H1 (cell line): ENCODE measurements at regions not wholly inside any gene's neighbourhood (a gene's known extent, or its start where the extent isn't known, plus 50 kb on each side); places are given as distances from the start of the nearest gene placed in this dataset.

Source experiments
- CTCF ChIA-PET: fragments of 300-600 bp; sonication (Branson Sonifier 250); formaldehyde crosslinking; loops from one replicate; lab custom pipeline; 2021; ENCODE audit not compliant: partially characterized antibody; lab: Charles Lee
- POLR2A ChIA-PET: fragments of 300-600 bp; sonication (Branson Sonifier 250); formaldehyde crosslinking; loops from one replicate; lab custom pipeline; 2021; ENCODE audit warnings: inconsistent platforms; ENCODE audit not compliant: partially characterized antibody; lab: Charles Lee
- DNase-seq, 2 experiments: peaks; one replicate each; pipeline versions ENCODE4 v3.0.0 to v3.0.0-alpha.2; 2010 to 2022; ENCODE audit warnings: low spot score in 2 of 2, low read depth in 1 of 2, mixed read lengths in 1 of 2
- FAIRE-seq: peaks from 2 replicates; lab custom pipeline; 2011; peaks lifted over from hg19 to GRCh38; lab: Jason Lieb, UNC
- H2AFZ ChIP-seq: 2 replicates; pipeline ENCODE4 v1.8.1; 2012; ENCODE audit warnings: low read length, inconsistent platforms
- H2AK5ac ChIP-seq: 2 replicates; pipeline ENCODE4 v1.6.1; 2013; ENCODE audit warnings: low read depth, low read length
- H2BK120ac ChIP-seq: replicated peaks from 2 replicates; pipeline ENCODE3; 2013; ENCODE audit warnings: low read depth, low read length, inconsistent platforms
- H2BK12ac ChIP-seq: 2 replicates; pipeline ENCODE4 v1.6.1; 2013; ENCODE audit warnings: low read depth, low read length
- H2BK15ac ChIP-seq: 2 replicates; pipeline ENCODE4 v1.6.1; 2013; ENCODE audit warnings: low read length
- H2BK20ac ChIP-seq: 2 replicates; pipeline ENCODE4 v1.6.1; 2013; ENCODE audit warnings: low read length
- H2BK5ac ChIP-seq: 2 replicates; pipeline ENCODE4 v1.6.1; 2013; ENCODE audit warnings: low read depth, low read length
- H3K14ac ChIP-seq: 2 replicates; pipeline ENCODE4 v1.6.1; 2013; ENCODE audit warnings: inconsistent platforms; ENCODE audit not compliant: insufficient read length
- H3K18ac ChIP-seq: 2 replicates; pipeline ENCODE4 v1.6.1; 2013; ENCODE audit warnings: low read length; ENCODE audit errors: extremely low read depth
- H3K23ac ChIP-seq: 2 replicates; pipeline ENCODE4 v1.6.1; 2013; ENCODE audit warnings: inconsistent platforms; ENCODE audit not compliant: insufficient read length
- H3K23me2 ChIP-seq: 2 replicates; pipeline ENCODE4 v1.6.1; 2013; ENCODE audit warnings: low read depth, low read length
- H3K27ac ChIP-seq: 2 replicates; pipeline ENCODE4 v1.6.1; 2011; ENCODE audit warnings: low read depth, low read length, inconsistent platforms
- H3K27me3 ChIP-seq, 4 experiments: replicated peaks in 1 of 4; 1 replicate in 1 of 4; 2 replicates in 3 of 4; pipeline versions ENCODE4 v1.6.1 to v1.8.1; 2011 to 2013; ENCODE audit warnings: low read length in 3 of 4, mild to moderate bottlenecking in 3 of 4, inconsistent platforms in 2 of 4, mixed read lengths in 2 of 4, moderate library complexity in 1 of 4; ENCODE audit not compliant: control insufficient read depth in 3 of 4, insufficient read depth in 3 of 4; ENCODE audit errors: extremely low read depth in 1 of 4
- H3K36me3 ChIP-seq, 4 experiments: 2 replicates each; pipeline versions ENCODE4 v1.6.1 to v1.8.1; 2011 to 2013; ENCODE audit warnings: mild to moderate bottlenecking in 4 of 4, low read length in 3 of 4, moderate library complexity in 2 of 4, control low read depth in 1 of 4, inconsistent platforms in 1 of 4; ENCODE audit not compliant: insufficient read depth in 4 of 4, control insufficient read depth in 2 of 4
- H3K4ac ChIP-seq: replicated peaks from 2 replicates; pipeline ENCODE3; 2013; ENCODE audit warnings: low read length, low read depth, mixed read lengths, inconsistent platforms; ENCODE audit not compliant: insufficient read length
- H3K4me1 ChIP-seq, 4 experiments: replicated peaks in 1 of 4; 1 replicate in 1 of 4; 2 replicates in 3 of 4; pipeline versions ENCODE4 v1.6.1 to v1.8.1; 2011 to 2013; ENCODE audit warnings: low read length in 3 of 4, inconsistent platforms in 2 of 4, mixed read lengths in 1 of 4; ENCODE audit not compliant: insufficient read depth in 4 of 4, control insufficient read depth in 3 of 4
- H3K4me2 ChIP-seq, 2 experiments: 2 replicates each; pipeline versions ENCODE4 v1.6.1 to v1.8.1; 2011 to 2013; ENCODE audit warnings: low read depth in 2 of 2, low read length in 2 of 2, control low read depth in 1 of 2, inconsistent platforms in 1 of 2, mild to moderate bottlenecking in 1 of 2; ENCODE audit not compliant: insufficient read depth in 1 of 2
- H3K4me3 ChIP-seq, 4 experiments: fragments of 200-600, 300-600 bp in 1 of 4; sonication (generic), shearing (Covaris generic), sonication (Bioruptor Twin) in 1 of 4; 2 replicates each; pipeline versions ENCODE4 v1.5.1 to v1.8.1; 2011 to 2016; ENCODE audit warnings: low read length in 4 of 4, low read depth in 3 of 4, control low read depth in 2 of 4, inconsistent platforms in 2 of 4, mild to moderate bottlenecking in 2 of 4, mixed read lengths in 1 of 4, moderate library complexity in 1 of 4; ENCODE audit not compliant: insufficient read depth in 2 of 4; ENCODE audit errors: extremely low read depth in 1 of 4
- H3K56ac ChIP-seq: replicated peaks from 2 replicates; pipeline ENCODE3; 2013; ENCODE audit warnings: low read depth, mild to moderate bottlenecking, mixed read lengths, low read length, inconsistent platforms; ENCODE audit not compliant: insufficient read length
- H3K79me1 ChIP-seq: 2 replicates; pipeline ENCODE4 v1.6.1; 2013; ENCODE audit warnings: low read depth, low read length, control low read depth
- H3K79me2 ChIP-seq, 2 experiments: 2 replicates each; pipeline versions ENCODE4 v1.6.1 to v1.8.1; 2012 to 2013; ENCODE audit warnings: low read length in 2 of 2, mild to moderate bottlenecking in 2 of 2, inconsistent platforms in 1 of 2; ENCODE audit not compliant: insufficient read depth in 2 of 2, control insufficient read depth in 1 of 2
- H3K9ac ChIP-seq, 4 experiments: replicated peaks in 1 of 4; 1 replicate in 1 of 4; 2 replicates in 3 of 4; pipeline versions ENCODE4 v1.6.1 to v1.8.1; 2011 to 2013; ENCODE audit warnings: low read depth in 3 of 4, low read length in 3 of 4, control low read depth in 2 of 4, mild to moderate bottlenecking in 2 of 4, moderate library complexity in 2 of 4, inconsistent platforms in 1 of 4; ENCODE audit errors: extremely low read depth in 1 of 4
- H3K9me3 ChIP-seq, 2 experiments: 2 replicates each; pipeline versions ENCODE4 v1.6.1 to v1.8.1; 2012 to 2013; ENCODE audit warnings: mild to moderate bottlenecking in 2 of 2, moderate library complexity in 2 of 2, control low read depth in 1 of 2, inconsistent platforms in 1 of 2, low read depth in 1 of 2, low read length in 1 of 2, mixed read lengths in 1 of 2; ENCODE audit not compliant: insufficient read depth in 2 of 2
- H4K20me1 ChIP-seq, 2 experiments: replicated peaks in 1 of 2; 2 replicates each; pipeline versions ENCODE3 to v1.8.1; 2011 to 2013; ENCODE audit warnings: inconsistent platforms in 2 of 2, low read length in 2 of 2, mild to moderate bottlenecking in 1 of 2; ENCODE audit not compliant: insufficient read depth in 2 of 2, control insufficient read depth in 1 of 2
- H4K5ac ChIP-seq: 2 replicates; pipeline ENCODE4 v1.6.1; 2013; ENCODE audit warnings: low read length, low read depth, mixed read lengths, inconsistent platforms; ENCODE audit not compliant: insufficient read length
- H4K8ac ChIP-seq: 2 replicates; pipeline ENCODE4 v1.8.0; 2013; ENCODE audit warnings: mild to moderate bottlenecking, moderate library complexity, low read length, inconsistent platforms; ENCODE audit not compliant: insufficient read depth; ENCODE audit errors: extremely low read depth
- H4K91ac ChIP-seq: replicated peaks from 2 replicates; pipeline ENCODE3; 2013; ENCODE audit warnings: low read length, mixed read lengths, inconsistent platforms; ENCODE audit not compliant: insufficient read length
- CTCF ChIP-seq, 3 experiments: IDR thresholded peaks; 1 replicate in 2 of 3; 2 replicates in 1 of 3; pipeline versions ENCODE4 v1.5.1 to v1.6.1; 2011; ENCODE audit warnings: low read length in 3 of 3, mild to moderate bottlenecking in 3 of 3, inconsistent platforms in 2 of 3, low read depth in 1 of 3, moderate library complexity in 1 of 3; ENCODE audit not compliant: insufficient read depth in 1 of 3; ENCODE audit errors: control extremely low read depth in 1 of 3
- POU5F1 ChIP-seq: IDR thresholded peaks from 2 replicates; pipeline ENCODE4 v1.6.1; 2011; ENCODE audit warnings: low read depth, mild to moderate bottlenecking, low read length, moderate library complexity
- RFX5 ChIP-seq: IDR thresholded peaks from 2 replicates; pipeline ENCODE4 v1.6.1; 2011; ENCODE audit warnings: low read depth, low read length, improper control_type of control experiment, borderline replicate concordance
- USF2 ChIP-seq: IDR thresholded peaks from 2 replicates; pipeline ENCODE4 v1.6.1; 2011; ENCODE audit warnings: low read length, improper control_type of control experiment

DNA sequence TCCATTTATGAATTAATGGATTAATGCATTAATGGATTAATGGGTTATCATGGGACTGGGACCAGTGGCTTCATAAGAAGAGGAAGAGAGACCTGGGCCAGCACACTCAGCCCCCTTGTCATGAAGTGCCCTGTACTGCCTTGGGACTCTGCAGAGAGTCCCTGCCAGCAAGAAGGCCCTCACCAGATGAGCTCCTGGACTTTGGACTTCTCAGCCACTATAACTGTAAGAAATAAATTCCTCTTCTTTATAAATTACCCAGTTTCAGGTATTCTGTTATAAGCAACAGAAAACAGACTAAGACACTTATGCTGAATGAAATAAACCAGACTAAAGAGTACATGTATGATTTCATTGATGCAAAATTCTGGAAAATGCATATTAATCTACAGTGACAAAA, 119.4 kb upstream of the MSX1 start:
- DNase-seq (no peak), FAIRE-seq (no peak)
- Histone ChIP-seq H3K4me3 (no peak overlapping the region), H3K9me3 (peaks cover 0 to 4% of the 10 kb centered on the region in 2 experiments; a peak in 1 of 4 replicates), H3K23ac (no peak overlapping the region), H3K79me1 (no peaks in the 10 kb centered on the region), H2BK5ac (no peak overlapping the region), H3K4me2 (no peak overlapping the region), H3K56ac (no peak overlapping the region), H3K14ac (no peak overlapping the region), H4K5ac (no peak overlapping the region), H4K8ac (no peak overlapping the region), H3K36me3 (no peaks in the 10 kb centered on the region), H3K79me2 (no peaks in the 10 kb centered on the region), H4K91ac (no peak overlapping the region), H2BK12ac (no peak overlapping the region), H2BK15ac (no peak overlapping the region)
- POLR2A ChIA-PET, result no interaction called here
- no peak for TF ChIP-seq CTCF (IDR thresholded peaks at IDR 0.05; ENCODE audit: control extremely low read depth in 1 of 3, insufficient read depth in 1 of 3, low read depth in 1 of 3, low read length in 3 of 3)
- no peak for TF ChIP-seq RFX5
- no peak for TF ChIP-seq POU5F1
- no peak for TF ChIP-seq USF2
- TF ChIP-seq, all 59 proteins: peak for 0
- CTCF ChIA-PET, result no interaction called here
- H3K27ac ChIP-seq, result no peak overlapping the region
- no peak overlapping the region for H3K18ac ChIP-seq
- H3K9ac ChIP-seq, result no peak overlapping the region
- H3K23me2 ChIP-seq, result no peaks in the 10 kb centered on the region
- no peaks in the 10 kb centered on the region for H3K4me1 ChIP-seq
- H4K20me1 ChIP-seq, result peaks cover 1 to 4% of the 10 kb centered on the region in 2 experiments
- H3K27me3 ChIP-seq, result no peaks in the 10 kb centered on the region; a peak in 1 of 7 replicates
- H2BK20ac ChIP-seq, result no peak overlapping the region
- H2AK5ac ChIP-seq, result no peak overlapping the region
- H2AFZ ChIP-seq, result no peak overlapping the region
- no peak overlapping the region for H2BK120ac ChIP-seq
- H3K4ac ChIP-seq, result no peak overlapping the region
